22Rv1 (cell line): ENCODE measurements at regions not wholly inside any gene's neighbourhood (a gene's known extent, or its start where the extent isn't known, plus 50 kb on each side); places are given as distances from the start of the nearest gene placed in this dataset.

Experiments used
- H3K27ac ChIP-seq: fragments of 450-650 bp; 2 replicates; pipeline ENCODE4 v1.5.1; 2017
- CTCF ChIP-seq: fragments of 450-650 bp; IDR thresholded peaks from 2 replicates; pipeline ENCODE4 v1.5.1; 2017; ENCODE audit warnings: mild to moderate bottlenecking
- ZFX ChIP-seq: fragments of 450-650 bp; IDR thresholded peaks from 2 replicates; pipeline ENCODE4 v1.6.1; 2017; ENCODE audit warnings: antibody characterized with exemption, borderline replicate concordance

DNA sequence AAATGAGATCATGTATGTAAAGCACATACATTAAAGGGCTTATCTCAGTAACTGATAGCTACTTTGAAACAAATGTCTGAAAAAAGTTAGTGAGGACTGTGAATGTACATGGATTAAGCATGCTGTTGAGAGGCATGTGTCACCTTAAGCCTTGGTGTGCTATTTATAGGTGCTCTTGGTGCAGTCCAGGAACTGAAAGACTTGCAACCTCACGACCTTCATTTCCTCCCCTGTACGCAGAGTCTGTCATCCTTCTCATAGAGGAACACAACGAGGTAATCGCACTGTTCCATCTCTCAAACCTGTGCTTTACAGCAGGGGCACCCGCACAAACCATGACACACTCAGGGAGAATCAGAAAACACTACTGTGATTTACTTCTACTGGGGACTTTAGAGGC is 65.6 kb downstream of the UFM1 start:
- no peak overlapping the region for H3K27ac ChIP-seq
- TF ChIP-seq CTCF (no peak), ZFX (no peak)

DNA sequence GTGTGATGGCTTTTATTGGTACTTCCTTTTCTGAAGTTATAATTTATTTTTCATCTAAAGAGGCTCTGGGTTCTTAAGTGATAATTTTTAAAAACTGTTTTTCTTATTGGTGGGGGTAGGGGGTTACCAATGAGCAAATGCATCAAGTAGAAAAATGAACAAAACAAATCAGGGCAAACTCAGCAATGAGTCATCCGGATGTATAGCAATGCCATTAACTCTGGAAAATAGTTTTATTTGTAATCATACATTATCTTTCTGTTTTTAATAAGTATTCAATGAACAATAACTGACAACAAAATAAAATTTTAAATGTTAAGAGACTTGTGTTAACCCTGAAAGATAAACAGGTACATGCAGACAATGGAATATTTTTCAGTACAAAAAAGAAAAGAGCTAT is 67.6 kb downstream of the UFM1 start:
- H3K27ac ChIP-seq: no peak overlapping the region
- no peak for TF ChIP-seq ZFX
- no peak for TF ChIP-seq CTCF

DNA sequence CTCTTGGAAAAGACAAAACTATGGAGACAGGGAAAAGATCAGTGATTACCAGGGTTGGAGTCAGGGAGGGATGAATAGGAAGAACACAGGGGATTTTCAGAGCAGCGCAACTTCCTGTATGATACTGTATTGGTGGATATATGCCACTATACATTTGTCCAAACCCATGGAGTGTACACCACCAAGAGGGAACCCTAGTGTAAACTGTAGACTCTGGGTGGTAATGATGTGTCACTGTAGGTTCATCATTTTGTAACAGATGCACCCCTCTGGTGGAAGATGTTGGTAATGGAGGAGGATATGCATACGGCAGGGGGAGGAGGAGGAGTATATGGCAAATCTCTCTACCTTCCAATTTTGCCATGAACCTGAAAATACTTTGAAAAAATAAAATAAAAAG is 68.1 kb downstream of the UFM1 start:
- no peak overlapping the region for H3K27ac ChIP-seq
- no peak for TF ChIP-seq ZFX
- peak; percentile 33 for TF ChIP-seq CTCF

GRCh38 chr13:38418286-38418685 is 68.6 kb downstream of the UFM1 start:
- TF ChIP-seq ZFX (no peak), CTCF (no peak)
- no peak overlapping the region for H3K27ac ChIP-seq

- no peak overlapping the region for H3K27ac ChIP-seq
- TF ChIP-seq CTCF: no peak
- TF ChIP-seq ZFX: no peak
Measured at GRCh38 chr13:38419312-38419873, 69.7 kb downstream of the UFM1 start.

GRCh38 chr13:38421590-38422560 is 72.2 kb downstream of the UFM1 start:
- H3K27ac ChIP-seq: no peak overlapping the region

More at GRCh38 chr13:38421590-38422560, 72.2 kb downstream of the UFM1 start:
- TF ChIP-seq ZFX (no peak), CTCF (no peak)
